ENCODE measurements at regions not wholly inside any gene's neighbourhood (a gene's known extent, or its start where the extent isn't known, plus 50 kb on each side); places are given as distances from the start of the nearest gene placed in this dataset.

DNA sequence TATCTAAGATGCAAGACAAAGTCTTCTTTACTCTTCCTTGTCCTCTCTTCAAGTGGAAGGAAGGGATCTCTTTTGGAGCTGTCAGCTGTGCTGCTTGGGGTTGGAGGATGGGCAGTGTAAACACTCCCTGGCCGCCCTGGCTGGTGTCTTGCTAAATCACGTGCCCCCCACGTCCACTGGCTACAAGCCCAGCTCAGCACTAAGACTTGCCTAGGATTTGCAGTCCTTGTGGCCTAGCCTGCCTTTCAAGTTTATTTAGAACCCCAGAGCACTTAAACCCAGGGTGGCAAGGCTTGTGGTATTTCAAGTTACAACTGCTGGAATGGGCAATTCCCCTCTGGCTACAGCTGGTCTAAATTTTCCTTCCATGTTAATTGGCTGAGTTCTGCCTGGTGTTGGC is 272.4 kb upstream of the MYO3A start:
- Histone ChIP-seq H3K36me3 (ENCODE audit: control insufficient read depth in 2 of 2, insufficient read depth in 2 of 2, low read length in 2 of 2) (no peaks in the 10 kb centered on the region), H3K27ac (ENCODE audit: low read length) (no peak overlapping the region), H3K4me1 (ENCODE audit: control insufficient read depth, insufficient read depth, low read length) (no peaks in the 10 kb centered on the region), H3K9me3 (ENCODE audit: control insufficient read depth in 2 of 2, low read length in 2 of 2) (peaks cover 0 to 3% of the 10 kb centered on the region in 2 donors), H3K9ac (ENCODE audit: low read length in 2 of 2) (no peak overlapping the region), H3K4me3 (ENCODE audit: low read length in 2 of 2) (no peak overlapping the region), H3K27me3 (ENCODE audit: control insufficient read depth in 1 of 2, insufficient read depth in 2 of 2, low read length in 2 of 2) (no peaks in the 10 kb centered on the region)

DNA sequence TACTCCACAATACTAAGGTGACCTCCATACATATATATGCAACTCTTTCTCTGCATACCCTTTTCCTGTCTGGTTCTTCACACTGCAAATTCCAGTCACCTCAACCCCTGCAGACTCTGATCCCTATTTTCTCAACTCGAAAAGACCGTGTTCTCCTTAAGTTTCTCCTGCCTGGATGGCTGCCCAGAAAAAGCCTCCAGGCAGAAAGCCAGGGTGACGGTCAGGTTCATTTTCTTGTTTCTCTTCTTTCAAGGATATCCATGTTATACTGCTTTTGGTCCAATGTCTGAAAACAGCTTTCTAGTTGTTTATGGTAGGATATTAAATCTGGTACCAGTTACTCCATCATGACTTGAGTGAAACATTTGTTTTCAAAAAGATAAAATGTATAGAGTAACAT is 267.8 kb upstream of the MYO3A start:
- no peak overlapping the region for H3K27ac ChIP-seq (ENCODE audit: low read length)
- H3K4me1 ChIP-seq (ENCODE audit: control insufficient read depth, insufficient read depth, low read length): no peaks in the 10 kb centered on the region
- H3K27me3 ChIP-seq (ENCODE audit: control insufficient read depth in 1 of 2, insufficient read depth in 2 of 2, low read length in 2 of 2): no peaks in the 10 kb centered on the region
- H3K4me3 ChIP-seq (ENCODE audit: low read length in 2 of 2): no peak overlapping the region
- no peak overlapping the region for H3K9ac ChIP-seq (ENCODE audit: low read length in 2 of 2)
- H3K9me3 ChIP-seq (ENCODE audit: control insufficient read depth in 2 of 2, low read length in 2 of 2): peaks cover 0 to 3% of the 10 kb centered on the region in 2 donors
- H3K36me3 ChIP-seq (ENCODE audit: control insufficient read depth in 2 of 2, insufficient read depth in 2 of 2, low read length in 2 of 2): no peaks in the 10 kb centered on the region

DNA sequence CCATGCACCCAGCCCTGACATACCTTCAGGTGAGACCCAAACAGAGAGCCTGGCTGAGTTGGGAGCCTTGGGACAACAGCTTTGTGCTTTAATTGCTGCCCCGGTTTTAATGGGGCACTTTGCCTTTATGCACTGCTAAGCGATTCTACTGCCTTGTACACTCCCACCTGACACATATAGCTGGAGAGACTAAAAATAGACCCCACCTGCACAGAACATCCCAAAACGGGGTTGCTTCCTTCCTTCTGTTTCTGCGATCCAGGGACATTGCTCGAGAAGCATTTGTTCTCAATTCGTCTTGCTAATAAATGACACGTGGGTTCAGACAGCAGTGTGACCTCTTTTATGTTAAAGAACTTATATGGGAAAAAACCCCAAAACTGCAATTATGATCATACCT is 258.8 kb upstream of the MYO3A start:
- Histone ChIP-seq H3K36me3 (ENCODE audit: control insufficient read depth in 2 of 2, insufficient read depth in 2 of 2, low read length in 2 of 2) (no peaks in the 10 kb centered on the region), H3K4me3 (ENCODE audit: low read length in 2 of 2) (no peak overlapping the region), H3K4me1 (ENCODE audit: control insufficient read depth, insufficient read depth, low read length) (no peaks in the 10 kb centered on the region), H3K27me3 (ENCODE audit: control insufficient read depth in 1 of 2, insufficient read depth in 2 of 2, low read length in 2 of 2) (no peaks in the 10 kb centered on the region), H3K9ac (ENCODE audit: low read length in 2 of 2) (no peak overlapping the region), H3K9me3 (ENCODE audit: control insufficient read depth in 2 of 2, low read length in 2 of 2) (no peaks in the 10 kb centered on the region), H3K27ac (ENCODE audit: low read length) (no peak overlapping the region)

DNA sequence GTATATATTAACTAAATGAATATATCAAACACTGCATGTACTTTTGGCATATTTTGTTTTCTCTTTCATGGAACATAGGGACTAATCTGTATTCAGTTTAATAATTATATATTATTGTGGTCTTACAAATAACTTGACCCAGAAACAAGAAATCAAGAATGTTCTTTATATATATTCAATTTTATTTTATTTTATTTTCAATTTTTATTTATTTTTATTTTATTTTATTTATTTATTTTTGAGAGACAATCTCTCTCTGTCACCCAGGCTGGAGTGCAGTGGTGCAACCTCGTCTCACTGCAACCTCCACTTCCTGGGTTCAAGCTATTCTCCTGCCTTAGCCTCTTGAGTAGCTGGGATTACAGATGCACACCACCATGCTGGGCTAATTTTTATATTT is 258.4 kb upstream of the MYO3A start:
- H3K4me1 ChIP-seq (ENCODE audit: control insufficient read depth, insufficient read depth, low read length): no peaks in the 10 kb centered on the region
- no peaks in the 10 kb centered on the region for H3K27me3 ChIP-seq (ENCODE audit: control insufficient read depth in 1 of 2, insufficient read depth in 2 of 2, low read length in 2 of 2)
- H3K27ac ChIP-seq (ENCODE audit: low read length): no peak overlapping the region
- no peaks in the 10 kb centered on the region for H3K9me3 ChIP-seq (ENCODE audit: control insufficient read depth in 2 of 2, low read length in 2 of 2)
- H3K9ac ChIP-seq (ENCODE audit: low read length in 2 of 2): no peak overlapping the region
- H3K36me3 ChIP-seq (ENCODE audit: control insufficient read depth in 2 of 2, insufficient read depth in 2 of 2, low read length in 2 of 2): no peaks in the 10 kb centered on the region
- no peak overlapping the region for H3K4me3 ChIP-seq (ENCODE audit: low read length in 2 of 2)

DNA sequence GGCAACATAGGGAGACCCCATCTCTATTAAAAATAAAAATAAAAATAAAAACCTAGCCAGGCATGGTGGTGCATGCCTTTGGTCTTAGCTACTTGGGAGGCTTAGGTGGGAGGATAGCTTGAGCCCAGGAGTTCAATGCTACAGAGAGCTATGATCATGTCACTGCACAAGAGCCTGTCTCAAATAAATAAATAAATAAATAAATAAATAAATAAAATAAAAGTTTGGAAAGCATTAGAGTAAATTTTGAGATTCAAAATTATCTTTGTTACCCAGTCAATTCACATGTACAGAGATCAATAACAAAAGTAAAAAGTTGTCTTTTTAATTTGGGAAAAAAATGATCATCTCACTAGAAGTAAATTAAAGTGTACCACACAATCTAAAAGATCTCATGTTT is 255.8 kb upstream of the MYO3A start:
- H3K27me3 ChIP-seq (ENCODE audit: control insufficient read depth in 1 of 2, insufficient read depth in 2 of 2, low read length in 2 of 2): no peaks in the 10 kb centered on the region
- no peak overlapping the region for H3K9ac ChIP-seq (ENCODE audit: low read length in 2 of 2)
- H3K36me3 ChIP-seq (ENCODE audit: control insufficient read depth in 2 of 2, insufficient read depth in 2 of 2, low read length in 2 of 2): no peaks in the 10 kb centered on the region
- no peak overlapping the region for H3K4me3 ChIP-seq (ENCODE audit: low read length in 2 of 2)
- no peak overlapping the region for H3K27ac ChIP-seq (ENCODE audit: low read length)
- peaks cover 4% of the 10 kb centered on the region for H3K4me1 ChIP-seq (ENCODE audit: control insufficient read depth, insufficient read depth, low read length)
- no peaks in the 10 kb centered on the region for H3K9me3 ChIP-seq (ENCODE audit: control insufficient read depth in 2 of 2, low read length in 2 of 2)

DNA sequence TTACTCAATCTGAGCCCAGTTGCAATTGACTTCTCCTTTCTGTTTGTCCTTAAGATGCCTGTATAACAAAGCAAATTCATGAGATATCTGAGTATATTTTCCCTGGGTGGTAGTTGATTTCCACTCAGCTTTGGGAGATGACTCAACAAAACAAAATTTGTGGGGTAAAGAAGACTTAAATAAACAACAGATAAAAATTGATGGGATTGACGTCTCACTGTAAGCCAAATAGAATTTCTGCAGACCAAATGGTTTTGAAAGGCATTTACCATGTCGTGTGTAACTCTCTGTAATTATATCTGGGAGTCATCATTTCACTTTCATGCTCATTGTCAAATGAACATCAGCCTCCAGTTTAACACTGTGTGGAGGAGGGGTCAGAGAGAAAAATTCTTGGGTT is 255.4 kb upstream of the MYO3A start:
- no peaks in the 10 kb centered on the region for H3K9me3 ChIP-seq (ENCODE audit: control insufficient read depth in 2 of 2, low read length in 2 of 2)
- H3K4me3 ChIP-seq (ENCODE audit: low read length in 2 of 2): no peak overlapping the region
- H3K27me3 ChIP-seq (ENCODE audit: control insufficient read depth in 1 of 2, insufficient read depth in 2 of 2, low read length in 2 of 2): no peaks in the 10 kb centered on the region
- H3K36me3 ChIP-seq (ENCODE audit: control insufficient read depth in 2 of 2, insufficient read depth in 2 of 2, low read length in 2 of 2): no peaks in the 10 kb centered on the region
- H3K27ac ChIP-seq (ENCODE audit: low read length): no peak overlapping the region
- H3K4me1 ChIP-seq (ENCODE audit: control insufficient read depth, insufficient read depth, low read length): peaks cover 4% of the 10 kb centered on the region
- H3K9ac ChIP-seq (ENCODE audit: low read length in 2 of 2): no peak overlapping the region

DNA sequence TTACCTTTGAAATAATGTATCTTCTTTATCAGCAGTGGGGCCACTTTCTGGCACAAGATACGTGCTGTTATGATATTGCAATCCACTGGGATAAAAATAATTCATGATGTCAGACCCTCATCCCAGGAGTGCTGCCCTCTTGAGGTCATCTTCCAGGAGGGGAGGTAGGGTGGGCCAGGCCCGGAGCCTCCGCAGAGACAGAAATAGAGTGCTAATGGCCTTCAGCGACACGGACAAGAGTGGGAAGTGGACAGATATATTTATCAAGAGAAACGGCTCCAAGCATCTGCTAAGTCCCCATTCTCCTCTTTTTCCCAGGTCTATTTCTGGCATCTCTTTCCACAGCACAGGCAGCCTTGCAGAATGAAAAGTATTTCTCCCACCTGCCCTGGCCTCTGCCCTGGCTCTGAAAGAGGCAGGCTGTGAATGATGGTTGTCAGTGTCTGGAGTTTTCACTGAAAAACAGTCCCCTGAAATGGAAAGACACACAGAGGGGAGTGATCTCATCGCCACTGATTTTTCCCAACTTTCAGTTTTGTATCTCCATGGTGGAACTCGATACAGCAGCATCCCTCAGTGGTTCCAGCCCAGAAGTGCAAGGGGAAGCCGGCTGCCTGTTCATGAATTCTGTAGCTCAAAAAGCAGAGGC is 251.7 kb upstream of the MYO3A start:
- Histone ChIP-seq H3K4me1 (ENCODE audit: control insufficient read depth, insufficient read depth, low read length) (peaks cover 4% of the 10 kb centered on the region), H3K9ac (ENCODE audit: low read length in 2 of 2) (peak overlapping the region; percentile 26 to 55), H3K4me3 (ENCODE audit: low read length in 2 of 2) (peak overlapping the region; percentile 42 to 57), H3K27me3 (ENCODE audit: control insufficient read depth in 1 of 2, insufficient read depth in 2 of 2, low read length in 2 of 2) (no peaks in the 10 kb centered on the region), H3K9me3 (ENCODE audit: control insufficient read depth in 2 of 2, low read length in 2 of 2) (no peaks in the 10 kb centered on the region), H3K36me3 (ENCODE audit: control insufficient read depth in 2 of 2, insufficient read depth in 2 of 2, low read length in 2 of 2) (no peaks in the 10 kb centered on the region), H3K27ac (ENCODE audit: low read length) (no peak overlapping the region)

DNA sequence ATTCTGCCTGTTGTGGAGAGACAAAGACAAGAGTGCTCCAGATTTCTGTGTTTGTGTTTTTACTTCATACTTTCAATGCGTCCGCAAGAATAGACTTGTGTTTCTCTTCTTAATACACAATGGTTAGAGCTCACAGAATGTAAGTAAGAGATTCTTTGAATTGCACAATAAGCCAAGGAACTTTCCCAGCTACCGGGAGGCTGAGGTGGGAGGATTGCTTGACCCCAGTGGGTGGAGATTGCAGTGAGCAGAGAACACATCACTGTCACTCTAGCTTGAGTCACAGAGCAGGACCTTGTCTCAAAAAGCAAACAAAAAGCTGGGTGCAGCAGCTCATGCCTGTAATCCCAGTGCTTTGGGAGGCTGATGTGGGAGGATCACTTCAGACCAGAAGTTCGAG is 250.7 kb upstream of the MYO3A start:
- Histone ChIP-seq H3K36me3 (ENCODE audit: control insufficient read depth in 2 of 2, insufficient read depth in 2 of 2, low read length in 2 of 2) (no peaks in the 10 kb centered on the region), H3K9me3 (ENCODE audit: control insufficient read depth in 2 of 2, low read length in 2 of 2) (no peaks in the 10 kb centered on the region), H3K27ac (ENCODE audit: low read length) (no peak overlapping the region), H3K4me1 (ENCODE audit: control insufficient read depth, insufficient read depth, low read length) (peaks cover 4% of the 10 kb centered on the region), H3K27me3 (ENCODE audit: control insufficient read depth in 1 of 2, insufficient read depth in 2 of 2, low read length in 2 of 2) (no peaks in the 10 kb centered on the region), H3K9ac (ENCODE audit: low read length in 2 of 2) (no peak overlapping the region), H3K4me3 (ENCODE audit: low read length in 2 of 2) (no peak overlapping the region)

DNA sequence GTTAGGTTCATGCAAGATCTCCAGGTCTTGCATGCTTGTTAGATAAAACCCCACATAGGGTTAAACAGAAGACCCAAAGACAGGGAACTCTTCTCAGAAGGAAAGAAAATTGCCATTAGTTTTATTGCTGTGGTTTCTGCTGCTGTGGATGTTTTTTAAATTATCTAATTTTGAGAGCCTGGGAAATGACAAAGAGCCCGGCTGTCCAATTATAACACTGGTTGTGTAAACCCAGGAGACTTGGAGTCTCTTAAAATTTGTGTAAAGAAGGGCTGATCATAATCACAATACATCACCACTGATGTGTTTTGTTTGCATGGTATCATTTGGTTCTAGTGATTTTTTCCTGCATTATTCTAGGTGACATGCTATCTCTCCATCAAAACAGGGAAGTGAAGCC is 246.5 kb upstream of the MYO3A start:
- Histone ChIP-seq H3K9ac (ENCODE audit: low read length in 2 of 2) (no peak overlapping the region), H3K27ac (ENCODE audit: low read length) (no peak overlapping the region), H3K4me3 (ENCODE audit: low read length in 2 of 2) (no peak overlapping the region), H3K4me1 (ENCODE audit: control insufficient read depth, insufficient read depth, low read length) (peaks cover 2% of the 10 kb centered on the region), H3K9me3 (ENCODE audit: control insufficient read depth in 2 of 2, low read length in 2 of 2) (peaks cover 0 to 3% of the 10 kb centered on the region in 2 donors), H3K36me3 (ENCODE audit: control insufficient read depth in 2 of 2, insufficient read depth in 2 of 2, low read length in 2 of 2) (no peaks in the 10 kb centered on the region), H3K27me3 (ENCODE audit: control insufficient read depth in 1 of 2, insufficient read depth in 2 of 2, low read length in 2 of 2) (no peaks in the 10 kb centered on the region)

DNA sequence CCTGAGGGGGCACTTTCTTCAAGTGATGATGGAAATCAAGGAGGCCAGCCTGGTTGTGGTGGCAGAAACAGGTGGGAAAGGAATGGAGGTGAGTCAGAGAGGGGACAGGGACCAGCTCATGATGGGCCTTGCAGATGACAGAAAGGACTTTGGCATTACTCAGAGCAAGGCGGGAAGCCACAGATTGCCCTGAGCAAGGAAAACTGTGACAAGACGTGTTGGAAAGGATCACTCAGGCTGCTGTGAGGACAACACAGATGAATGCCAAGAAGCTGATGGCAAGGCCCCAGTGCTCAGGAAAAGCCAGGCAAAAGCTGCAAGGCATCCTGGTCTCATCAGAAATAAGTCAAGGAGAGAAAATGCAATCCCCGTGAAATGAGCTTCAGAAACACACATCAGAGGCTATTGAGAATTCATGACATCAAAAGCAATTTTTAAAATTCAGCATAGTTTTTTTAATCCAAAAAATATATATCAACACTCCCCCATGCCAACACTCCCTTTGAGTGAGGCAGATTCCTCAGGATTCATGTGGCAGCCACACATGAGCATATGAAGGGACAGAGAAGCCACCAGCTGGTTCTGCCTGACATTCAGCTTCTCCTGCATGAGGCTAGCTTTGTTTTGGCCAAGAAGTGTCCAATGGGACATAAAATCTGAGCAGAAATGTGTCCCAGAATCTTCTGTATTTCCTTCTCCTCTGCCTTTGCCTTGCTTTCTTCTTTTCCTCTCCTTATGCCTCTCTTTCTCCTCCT is 244.5 kb upstream of the MYO3A start:
- no peak overlapping the region for H3K27ac ChIP-seq (ENCODE audit: low read length)
- no peak overlapping the region for H3K4me3 ChIP-seq (ENCODE audit: low read length in 2 of 2)
- H3K27me3 ChIP-seq (ENCODE audit: control insufficient read depth in 1 of 2, insufficient read depth in 2 of 2, low read length in 2 of 2): no peaks in the 10 kb centered on the region
- peaks cover 0 to 3% of the 10 kb centered on the region in 2 donors for H3K9me3 ChIP-seq (ENCODE audit: control insufficient read depth in 2 of 2, low read length in 2 of 2)
- no peak overlapping the region for H3K9ac ChIP-seq (ENCODE audit: low read length in 2 of 2)
- no peaks in the 10 kb centered on the region for H3K4me1 ChIP-seq (ENCODE audit: control insufficient read depth, insufficient read depth, low read length)
- no peaks in the 10 kb centered on the region for H3K36me3 ChIP-seq (ENCODE audit: control insufficient read depth in 2 of 2, insufficient read depth in 2 of 2, low read length in 2 of 2)

DNA sequence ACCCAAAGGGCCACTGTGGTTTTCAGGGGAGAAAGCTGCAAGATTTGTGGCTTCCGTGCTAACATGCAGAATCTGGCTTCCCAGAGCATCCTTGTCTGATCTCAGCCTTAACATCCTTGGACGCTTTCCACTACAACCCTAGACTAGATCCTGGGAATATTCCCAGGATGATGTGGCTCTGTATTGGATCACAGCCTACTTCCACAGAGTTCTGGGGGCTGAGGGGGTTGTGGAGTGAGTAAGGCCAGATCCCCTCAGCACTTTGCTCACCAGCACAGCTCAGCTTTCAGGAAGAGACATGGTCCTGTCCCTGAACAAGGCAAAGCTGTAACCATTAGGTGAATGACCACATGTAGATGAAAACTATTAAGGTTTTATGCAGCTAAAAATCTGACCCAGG is 241.3 kb upstream of the MYO3A start:
- no peaks in the 10 kb centered on the region for H3K27me3 ChIP-seq (ENCODE audit: control insufficient read depth in 1 of 2, insufficient read depth in 2 of 2, low read length in 2 of 2)
- no peaks in the 10 kb centered on the region for H3K36me3 ChIP-seq (ENCODE audit: control insufficient read depth in 2 of 2, insufficient read depth in 2 of 2, low read length in 2 of 2)
- H3K4me1 ChIP-seq (ENCODE audit: control insufficient read depth, insufficient read depth, low read length): no peaks in the 10 kb centered on the region
- H3K27ac ChIP-seq (ENCODE audit: low read length): no peak overlapping the region
- no peak overlapping the region for H3K4me3 ChIP-seq (ENCODE audit: low read length in 2 of 2)
- H3K9me3 ChIP-seq (ENCODE audit: control insufficient read depth in 2 of 2, low read length in 2 of 2): peaks cover 0 to 3% of the 10 kb centered on the region in 2 donors
- H3K9ac ChIP-seq (ENCODE audit: low read length in 2 of 2): no peak overlapping the region

All from stomach smooth muscle (tissue), 2 donors.